LHCN-M2 (cell line): ENCODE measurements at regions not wholly inside any gene's neighbourhood (a gene's known extent, or its start where the extent isn't known, plus 50 kb on each side); places are given as distances from the start of the nearest gene placed in this dataset.
A peak's percentile ranks its signal among the peaks of the same experiment; 100 is the strongest.
"Not testable (repeated sequence)": the region's sequence is repeated elsewhere in the genome, so short reads cannot be mapped to it uniquely, and the experiment has no call there.

Experiments used
- DNase-seq: peaks from one replicate; pipeline ENCODE4 v3.0.0-alpha.2; 2012; ENCODE audit warnings: low read depth

DNA sequence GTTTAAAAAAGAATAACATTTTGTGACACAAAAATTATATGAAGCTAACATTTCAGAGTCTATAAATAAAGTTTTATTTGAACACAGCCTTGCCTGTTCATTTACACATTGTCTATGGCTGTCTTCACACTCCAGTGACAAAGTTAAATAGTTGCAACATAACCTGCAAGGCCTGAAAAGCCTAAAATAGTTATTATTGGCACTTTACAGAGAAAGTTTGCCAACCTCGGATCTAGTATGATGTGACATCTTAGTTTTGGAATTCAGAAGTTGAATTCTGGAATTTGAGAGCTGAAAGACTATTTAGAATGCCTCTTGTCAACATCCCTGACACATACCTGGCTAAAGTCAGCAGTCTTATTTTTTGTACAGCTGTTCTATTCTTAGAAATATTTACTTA lies 68.3 kb downstream of the DYRK2 start:
- peak; percentile 37 for DNase-seq

DNA sequence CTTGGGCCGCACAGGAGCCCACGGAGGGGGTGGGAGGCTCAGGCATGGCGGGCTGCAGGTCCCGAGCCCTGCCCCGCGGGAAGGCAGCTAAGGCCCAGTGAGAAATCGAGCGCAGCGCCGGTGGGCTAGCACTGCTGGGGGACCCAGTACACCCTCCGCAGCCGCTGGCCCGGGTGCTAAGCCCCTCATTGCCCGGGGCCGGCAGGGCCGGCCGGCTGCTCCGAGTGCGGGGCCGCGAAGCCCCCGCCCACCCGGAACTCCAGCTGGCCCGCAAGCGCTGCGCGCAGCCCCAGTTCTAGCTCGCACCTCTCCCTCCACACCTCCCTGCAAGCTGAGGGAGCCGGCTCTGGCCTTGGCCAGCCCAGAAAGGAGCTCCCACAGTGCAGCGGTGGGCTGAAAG lies 70.8 kb downstream of the DYRK2 start:
- not testable (repeated sequence) for DNase-seq

DNA sequence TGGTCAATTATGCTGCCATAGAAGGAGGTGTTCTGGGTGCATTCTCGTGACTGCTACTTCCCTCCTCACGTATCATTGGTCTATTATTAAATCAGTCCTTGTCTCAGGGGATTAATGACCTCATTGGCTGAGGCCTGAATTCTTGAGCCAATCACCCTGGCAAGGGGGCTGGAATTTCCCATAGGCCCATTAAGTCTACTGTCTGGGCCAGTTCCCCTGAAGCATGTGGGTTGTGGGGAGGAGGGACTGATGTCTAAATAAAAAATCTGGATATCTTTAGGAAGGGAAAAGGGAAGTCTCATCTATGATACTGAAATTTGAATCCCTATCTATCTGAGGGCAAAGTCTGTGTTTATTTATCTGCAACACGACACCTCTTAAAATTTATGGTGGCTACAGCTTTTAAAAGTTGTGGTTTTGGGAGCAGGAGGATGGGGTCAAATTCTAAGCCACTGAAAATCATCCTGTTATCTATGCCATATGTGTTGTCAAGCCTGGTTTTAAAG lies 71.9 kb downstream of the DYRK2 start:
- peak; percentile 86 for DNase-seq

DNA sequence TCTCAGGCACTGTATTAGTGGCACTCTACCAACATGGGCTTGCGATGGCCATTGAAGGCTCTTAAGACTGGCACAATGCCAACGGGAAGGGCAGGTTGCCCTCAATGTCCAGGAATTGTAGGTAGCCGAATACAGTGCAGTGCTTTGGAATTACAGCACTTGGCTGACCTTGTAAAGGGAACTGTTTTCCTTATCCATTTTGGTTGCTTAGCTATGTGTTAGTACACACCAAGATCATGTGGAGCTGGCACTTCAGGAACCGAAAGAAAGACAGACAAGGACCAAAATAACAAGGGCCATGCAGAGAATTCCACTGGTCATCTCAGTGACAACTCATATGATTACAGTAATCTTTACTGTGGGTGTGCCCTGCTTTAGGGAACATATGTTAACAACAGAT lies 72.7 kb downstream of the DYRK2 start:
- DNase-seq, result no peak

GRCh38 chr12:67722296-67722695 lies 73.8 kb downstream of the DYRK2 start:
- DNase-seq, result no peak

DNA sequence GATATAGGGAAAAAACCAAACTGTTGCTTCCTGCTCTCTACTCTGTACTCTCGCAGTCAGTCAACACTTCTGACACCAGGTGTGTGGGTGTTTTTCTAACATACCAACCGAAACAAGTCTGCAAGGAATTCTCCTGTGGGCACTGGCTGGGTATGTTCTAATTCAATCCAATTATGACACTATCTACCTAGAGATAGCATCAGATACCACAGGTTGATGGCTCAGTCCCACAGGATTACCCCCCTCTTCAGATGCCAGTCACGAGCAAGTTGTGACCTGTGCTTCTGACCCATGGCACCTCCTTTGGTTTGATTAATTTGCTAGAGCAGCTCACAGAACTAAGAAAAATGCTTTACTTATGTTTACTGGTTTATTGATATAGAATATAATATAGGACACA lies 78.3 kb downstream of the DYRK2 start:
- DNase-seq, result no peak

DNA sequence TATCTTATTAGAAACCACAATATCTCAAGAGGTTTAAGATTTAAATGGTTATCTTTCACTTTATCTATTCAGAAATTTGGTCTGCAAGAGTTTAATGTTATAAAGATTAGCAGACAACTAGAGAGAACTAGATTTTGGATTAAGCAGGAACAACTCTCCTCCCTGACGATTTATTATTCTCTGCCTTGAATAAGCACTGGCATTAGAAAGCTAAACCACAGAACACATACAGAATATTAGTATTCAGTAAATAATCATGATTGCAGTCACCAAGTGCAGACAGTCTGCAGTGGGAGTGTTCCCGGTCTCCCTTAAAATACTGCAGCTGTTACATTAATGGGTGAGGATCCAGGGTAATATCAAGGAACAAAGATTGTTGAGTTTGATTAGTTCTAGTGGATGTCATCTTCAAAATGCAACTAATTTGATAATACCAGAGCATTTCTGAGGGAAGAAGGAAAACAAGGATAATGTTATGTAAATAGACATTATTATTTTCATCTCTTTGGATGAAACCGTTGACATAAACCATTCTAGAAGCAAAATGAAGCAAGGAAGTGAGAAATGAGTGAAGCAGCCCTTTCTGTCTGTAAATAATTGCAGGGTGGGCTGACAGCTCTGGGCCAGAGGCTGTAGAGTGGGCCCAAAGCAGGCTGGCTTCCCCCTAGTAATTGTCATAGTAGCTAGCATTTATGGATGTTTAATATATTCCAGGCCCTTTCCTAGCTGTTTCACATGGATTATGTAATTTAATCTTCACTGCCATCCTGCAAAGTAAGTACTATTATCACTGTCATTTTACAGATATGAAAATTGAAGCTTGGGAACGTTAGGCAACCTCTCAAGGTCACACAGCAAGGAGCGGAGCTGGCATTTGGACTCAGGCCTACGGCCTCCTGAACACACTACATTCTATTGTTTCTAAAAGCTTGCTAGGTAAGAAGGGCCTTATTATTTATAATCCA lies 79.4 kb downstream of the DYRK2 start:
- DNase-seq, result no peak

GRCh38 chr12:67732857-67733256 lies 84.3 kb downstream of the DYRK2 start:
- peak; percentile 68 for DNase-seq

DNA sequence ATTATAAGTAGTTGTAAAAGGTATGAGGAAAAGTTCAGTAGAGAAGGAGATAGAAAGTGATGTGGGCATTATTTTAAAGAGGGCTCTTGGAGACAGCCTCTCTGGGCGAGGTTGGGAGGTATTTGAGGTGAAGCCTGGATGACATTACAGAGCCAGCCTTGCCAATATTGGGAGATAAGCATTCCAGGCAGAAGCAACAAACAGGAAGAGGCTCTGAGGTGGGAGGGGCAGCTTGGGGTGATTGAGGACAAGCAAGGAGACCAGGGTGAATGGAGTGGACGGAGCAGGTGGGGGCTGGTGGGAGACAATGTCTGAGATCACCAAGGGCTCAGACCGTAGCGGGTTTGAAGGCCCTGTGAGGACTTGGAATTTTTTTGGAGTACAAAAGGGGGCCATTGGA lies 87.3 kb downstream of the DYRK2 start:
- DNase-seq, result no peak

DNA sequence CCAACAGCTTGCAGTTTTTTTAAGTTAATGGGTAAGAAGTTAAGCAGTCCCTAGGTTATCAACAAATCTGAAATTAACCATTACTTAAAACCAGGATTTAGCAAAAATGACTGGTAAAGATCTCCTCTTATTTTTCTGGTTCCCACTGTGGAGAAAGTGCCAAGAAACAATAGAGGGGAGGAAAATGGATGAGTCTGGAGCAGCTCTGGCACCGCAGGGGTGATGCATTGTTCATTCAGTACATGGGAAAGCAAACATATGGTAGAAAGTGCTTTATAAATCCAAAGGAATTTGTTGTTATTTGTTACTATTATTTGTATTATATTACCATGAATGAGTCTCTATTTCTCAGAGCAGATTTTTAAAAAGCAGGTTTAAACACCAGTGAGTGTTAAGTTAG lies 92.2 kb downstream of the DYRK2 start:
- DNase-seq, result no peak

DNA sequence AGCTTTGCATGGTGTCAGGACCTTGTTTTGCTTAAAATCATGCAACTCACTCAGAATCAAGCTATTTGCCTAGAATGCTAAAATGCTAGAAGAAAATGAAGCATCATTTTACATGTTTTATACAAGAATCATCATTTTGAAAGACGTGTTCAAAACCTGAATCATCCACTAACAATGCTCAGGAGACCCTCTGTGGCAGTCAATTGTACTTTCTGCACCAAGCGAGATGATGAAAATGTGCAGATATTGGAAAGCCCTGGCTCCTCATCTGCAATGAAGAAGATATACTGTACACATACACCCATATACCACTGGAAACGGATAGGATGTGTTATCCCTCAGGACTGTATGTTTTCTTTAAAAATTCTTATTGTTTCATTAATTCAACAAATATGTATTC lies 92.7 kb downstream of the DYRK2 start:
- peak; percentile 39 for DNase-seq

- no peak for DNase-seq
Observed at GRCh38 chr12:67742461-67742860, 93.9 kb downstream of the DYRK2 start.

DNA sequence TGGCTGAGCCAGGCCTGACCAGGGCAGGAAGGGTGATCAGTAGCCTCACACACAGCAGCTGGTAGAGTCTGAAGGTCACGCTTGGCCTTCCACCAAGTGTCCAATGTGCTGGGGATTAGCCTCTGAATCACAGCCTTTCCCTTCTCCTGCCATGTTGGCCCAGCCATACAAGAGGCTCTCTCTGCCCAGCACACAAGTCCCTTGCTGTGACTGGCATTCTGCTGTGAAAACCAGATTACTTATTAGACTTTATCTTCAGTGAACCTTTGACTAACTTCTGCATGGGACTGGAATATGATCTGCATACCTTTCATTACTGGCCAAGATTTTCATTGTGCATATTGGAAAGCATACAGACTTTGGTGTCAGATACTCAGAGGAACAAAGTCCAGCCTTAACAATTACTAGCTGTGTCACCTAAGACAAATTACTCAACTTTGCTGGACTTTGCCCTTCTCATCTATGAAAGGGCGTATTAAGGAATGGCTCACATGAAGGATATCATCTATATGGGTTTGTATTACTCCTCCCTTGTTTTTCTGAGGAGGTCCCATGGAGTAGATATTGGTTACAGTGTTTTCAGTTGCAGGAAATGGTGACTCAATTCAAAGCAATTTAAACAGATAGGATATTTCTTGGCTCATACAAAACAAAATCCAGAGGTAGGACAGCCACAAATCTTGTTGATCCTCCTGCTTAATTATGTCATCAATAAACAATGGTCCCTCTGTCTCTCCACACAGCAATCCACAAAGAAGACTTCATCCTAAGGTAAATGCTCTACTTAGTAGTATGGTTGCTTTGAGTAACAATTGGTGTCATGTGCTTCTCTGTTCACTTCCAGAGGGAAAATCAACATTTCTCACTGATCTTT lies 99.6 kb downstream of the DYRK2 start:
- peak; percentile 82 for DNase-seq

- peak; percentile 19 for DNase-seq
Observed at GRCh38 chr12:67748743-67749040, 100.1 kb downstream of the DYRK2 start.

GRCh38 chr12:67750513-67751183 lies 102.1 kb downstream of the DYRK2 start:
- DNase-seq, result no peak

GRCh38 chr12:67751381-67751928 lies 102.9 kb downstream of the DYRK2 start:
- DNase-seq, result no peak

DNA sequence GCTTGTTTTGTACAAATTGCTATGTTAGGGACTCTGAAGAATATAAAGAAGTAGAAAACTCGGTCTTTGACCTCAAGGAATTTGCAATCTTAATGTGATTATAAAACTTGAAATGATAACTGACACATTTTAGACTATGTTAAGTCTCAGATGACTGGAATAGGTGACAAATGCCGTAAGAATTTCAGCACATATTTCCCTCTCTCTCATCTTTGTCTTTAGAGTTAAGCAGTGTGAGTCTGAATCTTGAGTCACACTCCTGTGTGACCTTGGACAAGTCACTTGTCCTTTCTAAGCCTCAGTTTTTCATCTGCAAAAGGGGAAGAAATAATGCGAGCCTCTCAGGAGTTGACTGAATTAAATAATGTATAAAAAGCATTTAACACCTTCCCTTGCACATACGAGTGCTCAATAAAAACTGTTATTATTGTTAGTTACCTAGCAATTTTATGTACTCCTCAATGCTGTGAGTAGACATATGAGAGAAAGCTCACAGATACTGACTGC lies 103.7 kb downstream of the DYRK2 start:
- DNase-seq, result peak; percentile 49

DNA sequence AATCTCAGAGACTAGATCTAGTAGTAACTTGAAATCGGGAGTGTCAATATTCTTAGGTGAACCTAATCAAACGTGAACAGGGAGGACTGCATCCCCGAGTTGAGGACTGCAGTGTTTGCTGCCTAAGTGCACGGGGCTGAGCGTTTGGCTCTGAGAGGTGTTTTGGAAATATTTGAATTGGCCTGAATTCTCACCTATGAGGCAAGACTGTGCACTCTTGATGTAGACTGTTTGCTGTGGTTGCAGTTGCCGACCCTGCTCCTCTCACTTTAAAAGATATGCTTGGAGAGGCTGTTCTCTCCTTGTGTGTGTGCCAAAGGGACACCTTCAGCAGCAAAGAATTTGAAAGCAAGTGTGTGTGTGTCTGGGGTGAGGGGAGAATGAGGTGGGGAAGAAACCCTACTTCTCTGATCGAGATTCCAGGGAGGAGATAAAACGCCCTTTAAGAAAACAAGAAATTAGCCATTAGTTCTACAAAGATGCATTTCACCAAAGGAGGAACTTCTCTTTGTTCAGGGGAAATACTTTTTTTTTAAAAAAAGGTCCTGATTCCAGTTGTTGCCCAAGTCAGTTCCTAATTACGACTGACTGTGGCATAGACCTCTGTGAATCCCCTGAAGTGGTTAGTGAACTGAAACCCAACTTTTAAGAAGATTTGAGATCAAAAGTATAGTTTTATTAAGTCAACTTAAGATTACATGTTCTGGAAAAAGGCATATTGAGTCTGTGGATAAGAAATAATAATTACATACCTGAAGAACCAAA lies 106.6 kb downstream of the DYRK2 start:
- DNase-seq, result no peak

DNA sequence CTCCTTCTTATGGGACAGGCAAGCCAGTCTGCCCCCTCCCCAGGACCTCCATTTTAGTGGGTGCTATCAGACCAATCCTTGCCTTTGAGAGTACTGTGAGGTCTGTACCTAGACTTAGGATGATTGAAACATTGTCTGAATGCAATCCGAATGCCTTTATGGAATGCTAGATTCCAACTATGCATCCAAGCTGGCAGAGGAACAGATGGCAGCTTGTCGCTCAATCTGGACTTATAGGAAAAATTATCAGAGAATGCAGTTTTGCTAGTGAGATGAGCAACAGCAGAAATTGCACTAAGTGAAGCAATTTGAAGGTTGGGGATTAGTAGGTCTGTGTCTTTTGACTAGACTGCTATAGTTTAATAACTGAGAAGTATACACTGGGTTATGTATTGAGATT lies 109.1 kb downstream of the DYRK2 start:
- DNase-seq, result no peak

GRCh38 chr12:67758119-67758518 lies 109.6 kb downstream of the DYRK2 start:
- DNase-seq, result no peak

GRCh38 chr12:67758521-67758920 lies 110.0 kb downstream of the DYRK2 start:
- DNase-seq, result no peak
